Esophagus (tissue), 2 donors: ENCODE measurements at regions not wholly inside any gene's neighbourhood (a gene's known extent, or its start where the extent isn't known, plus 50 kb on each side); places are given as distances from the start of the nearest gene placed in this dataset.

Experiments
- H3K27ac ChIP-seq, 2 donors: one replicate each; pipeline ENCODE4 v1.5.1; 2013; ENCODE audit warnings: low read depth in 2 of 2, mild to moderate bottlenecking in 2 of 2, inconsistent platforms in 1 of 2, low read length in 1 of 2, moderate library complexity in 1 of 2
- H3K27me3 ChIP-seq, 2 donors: one replicate each; pipeline ENCODE4 v1.6.1; 2013; ENCODE audit warnings: low read length in 2 of 2, control low read depth in 1 of 2, mild to moderate bottlenecking in 1 of 2; ENCODE audit not compliant: insufficient read depth in 2 of 2, control insufficient read depth in 1 of 2
- H3K36me3 ChIP-seq, 2 donors: one replicate each; pipeline ENCODE4 v1.6.1; 2013; ENCODE audit warnings: low read length in 1 of 2; ENCODE audit not compliant: control insufficient read depth in 2 of 2, insufficient read depth in 2 of 2
- H3K4me1 ChIP-seq, 2 donors: one replicate each; pipeline ENCODE4 v1.6.1; 2013; ENCODE audit warnings: low read length in 1 of 2; ENCODE audit not compliant: control insufficient read depth in 2 of 2, insufficient read depth in 2 of 2
- H3K4me3 ChIP-seq, 2 donors: one replicate each; pipeline ENCODE4 v1.5.1; 2013; ENCODE audit warnings: low read length in 2 of 2, mild to moderate bottlenecking in 2 of 2, low read depth in 1 of 2, moderate library complexity in 1 of 2
- H3K9me3 ChIP-seq, 2 donors: one replicate each; pipeline ENCODE4 v1.6.1; 2013; ENCODE audit warnings: mild to moderate bottlenecking in 2 of 2, low read depth in 1 of 2, low read length in 1 of 2, moderate library complexity in 1 of 2; ENCODE audit not compliant: control insufficient read depth in 2 of 2, insufficient read depth in 1 of 2
- WGBS, 2 donors: extraction: QIAGEN DNeasy Blood & Tissue Kit; methylation state at CpG; one replicate each; pipeline ENCODE4 v1.1.7; 2013; 5-methylcytosine and 5-hydroxymethylcytosine counted together
- donor health status: healthy with polysubstance abuse.
- donor health status: Bipolar disorder and iron deficiency.

GRCh38 chr2:61590214-61590613 is 52.1 kb upstream of the XPO1 start:
- Histone ChIP-seq H3K9me3 (no peaks in the 10 kb centered on the region), H3K27me3 (peaks cover 0 to 2% of the 10 kb centered on the region in 2 donors), H3K4me1 (no peaks in the 10 kb centered on the region), H3K4me3 (no peak overlapping the region), H3K27ac (no peak overlapping the region), H3K36me3 (no peaks in the 10 kb centered on the region)
- WGBS, 2 donors = 95% methylated on average over 2 of the region's 2 CpGs

GRCh38 chr2:61588566-61588965 is 50.4 kb upstream of the XPO1 start:
- WGBS, 2 donors = 90 to 92% methylated on average over 2 of the region's 2 CpGs
- Histone ChIP-seq H3K27ac (no peak overlapping the region), H3K4me3 (no peak overlapping the region), H3K27me3 (peaks cover 0 to 2% of the 10 kb centered on the region in 2 donors), H3K4me1 (no peaks in the 10 kb centered on the region), H3K36me3 (no peaks in the 10 kb centered on the region), H3K9me3 (no peaks in the 10 kb centered on the region)
